Thymus (tissue), 11 donors: ENCODE measurements at regions not wholly inside any gene's neighbourhood (a gene's known extent, or its start where the extent isn't known, plus 50 kb on each side); places are given as distances from the start of the nearest gene placed in this dataset.

Experiments used
- DNase-seq, 9 donors: peaks; one replicate each; pipeline ENCODE4 v3.0.0-alpha.2; 2013; ENCODE audit warnings: low spot score in 9 of 9, low read depth in 6 of 9, missing footprints in 1 of 9
- H3K27ac ChIP-seq, 2 donors: one replicate each; pipeline ENCODE4 v1.5.1; 2013; ENCODE audit warnings: control low read depth in 1 of 2, low read depth in 1 of 2, low read length in 1 of 2, mild to moderate bottlenecking in 1 of 2, moderate library complexity in 1 of 2
- H3K27me3 ChIP-seq, 2 donors: one replicate each; pipeline ENCODE4 v1.5.1; 2013; ENCODE audit warnings: low read length in 1 of 2; ENCODE audit not compliant: control insufficient read depth in 2 of 2, insufficient read depth in 1 of 2
- H3K36me3 ChIP-seq, 2 donors: one replicate each; pipeline ENCODE4 v1.5.1; 2013; ENCODE audit warnings: low read length in 1 of 2, mild to moderate bottlenecking in 1 of 2, moderate library complexity in 1 of 2; ENCODE audit not compliant: control insufficient read depth in 2 of 2, insufficient read depth in 2 of 2
- H3K4me1 ChIP-seq, 2 donors: one replicate each; pipeline ENCODE4 v1.5.1; 2013; ENCODE audit warnings: low read length in 2 of 2; ENCODE audit not compliant: control insufficient read depth in 2 of 2, insufficient read depth in 2 of 2
- H3K4me3 ChIP-seq, 2 donors: one replicate each; pipeline ENCODE4 v1.5.1; 2013; ENCODE audit warnings: low read length in 2 of 2, control low read depth in 1 of 2, mild to moderate bottlenecking in 1 of 2
- H3K9me3 ChIP-seq, 2 donors: one replicate each; pipeline ENCODE4 v1.5.1; 2013; ENCODE audit warnings: low read length in 1 of 2, mild to moderate bottlenecking in 1 of 2; ENCODE audit not compliant: control insufficient read depth in 2 of 2, insufficient read depth in 1 of 2
- WGBS: extraction: QIAGEN DNeasy Blood & Tissue Kit; methylation state at CpG from one replicate; pipeline ENCODE4 v1.1.7; 2013; 5-methylcytosine and 5-hydroxymethylcytosine counted together
- donor health status: healthy.

DNA sequence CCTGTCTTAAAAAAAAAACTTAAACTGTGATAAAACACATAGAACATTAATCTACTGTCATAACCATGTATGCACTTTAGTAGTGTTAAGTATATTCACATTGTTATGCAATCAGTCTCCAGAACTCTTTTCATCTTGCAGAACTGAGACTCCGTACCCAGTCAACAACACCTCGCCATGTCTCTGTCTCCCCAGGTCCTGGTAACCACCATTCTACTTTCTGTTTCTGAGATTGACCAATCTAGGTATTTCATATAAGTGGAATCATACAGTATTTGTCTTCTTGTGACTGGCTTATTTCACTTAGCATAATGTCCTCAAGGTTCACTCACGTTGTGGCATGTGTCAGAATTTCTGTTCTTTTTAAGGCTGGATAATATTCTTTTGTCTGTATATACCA, 290.8 kb upstream of the CXCR4 start:
- Histone ChIP-seq H3K36me3 (no peaks in the 10 kb centered on the region), H3K4me3 (no peak overlapping the region), H3K27me3 (peaks cover 0 to 29% of the 10 kb centered on the region in 2 donors), H3K9me3 (no peaks in the 10 kb centered on the region), H3K27ac (no peak overlapping the region), H3K4me1 (no peaks in the 10 kb centered on the region)
- no peak for DNase-seq
- 94% methylated on average over 3 of the region's 3 CpGs for WGBS

DNA sequence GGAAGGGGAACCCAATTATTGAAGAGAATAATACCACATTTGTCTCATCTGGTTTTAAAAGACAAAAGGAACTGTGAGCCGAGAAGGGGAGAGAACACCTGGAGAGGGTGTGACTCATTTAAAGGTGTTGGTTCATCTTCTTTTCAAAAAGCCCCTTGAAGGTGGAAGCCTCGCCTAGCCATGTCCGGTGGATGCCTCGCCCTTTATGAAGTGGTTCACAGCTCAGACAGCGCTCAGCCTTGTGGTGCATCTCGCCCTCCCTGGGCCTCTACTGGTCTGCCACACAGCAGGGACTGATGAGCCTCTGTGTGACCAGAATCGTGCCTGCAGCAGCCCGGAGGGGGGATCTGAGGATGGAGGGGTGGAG, 290.0 kb upstream of the CXCR4 start:
- Histone ChIP-seq H3K27ac (no peak overlapping the region), H3K4me1 (no peaks in the 10 kb centered on the region), H3K4me3 (no peak overlapping the region), H3K36me3 (no peaks in the 10 kb centered on the region), H3K27me3 (peaks cover 0 to 30% of the 10 kb centered on the region in 2 donors), H3K9me3 (no peaks in the 10 kb centered on the region)
- DNase-seq, result no peak
- WGBS, result 77% methylated on average over 8 of the region's 8 CpGs

DNA sequence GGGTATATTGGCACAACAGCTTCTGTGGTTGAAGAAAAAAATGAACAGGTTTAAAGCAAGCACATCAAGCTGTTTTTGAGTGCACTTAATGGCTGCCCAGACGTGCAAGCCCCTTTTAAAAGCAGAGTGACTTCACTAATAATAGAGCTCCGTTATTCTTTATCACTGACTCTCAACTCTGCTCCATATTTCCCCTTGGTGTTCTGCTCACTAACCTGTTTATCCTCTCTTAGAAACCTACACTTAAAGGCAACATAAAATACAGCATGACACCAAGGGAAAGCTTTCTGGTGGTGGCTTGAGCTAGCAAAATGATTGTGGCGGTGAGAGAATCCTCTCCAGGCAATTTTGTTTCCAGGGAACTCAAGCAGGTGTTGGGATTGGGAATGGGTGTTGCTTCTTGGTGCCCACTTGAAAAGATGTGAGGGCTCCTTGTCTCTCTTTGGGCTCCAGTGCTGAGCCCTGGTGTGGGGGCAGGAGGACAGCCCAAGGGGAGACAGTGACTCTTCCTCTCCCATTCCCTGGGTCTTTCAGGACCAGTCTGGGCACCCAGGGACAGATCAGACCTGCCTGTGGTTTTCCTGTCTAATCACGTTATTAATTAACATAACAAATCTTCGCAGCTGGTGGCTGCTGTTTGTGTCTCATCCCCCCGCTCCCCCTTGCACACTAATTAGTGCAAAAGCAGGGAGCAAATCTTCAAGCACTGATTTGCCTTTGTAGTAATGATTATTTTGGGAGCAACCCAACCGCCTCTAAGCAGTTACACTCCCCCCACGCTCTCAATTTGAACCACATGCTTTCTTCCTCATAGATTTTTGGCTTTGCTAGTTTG, 289.4 kb upstream of the CXCR4 start:
- no peak overlapping the region for H3K27ac ChIP-seq
- DNase-seq, result no peak
- no peaks in the 10 kb centered on the region for H3K36me3 ChIP-seq
- H3K27me3 ChIP-seq, result peaks cover 0 to 30% of the 10 kb centered on the region in 2 donors
- H3K4me1 ChIP-seq, result no peaks in the 10 kb centered on the region
- no peaks in the 10 kb centered on the region for H3K9me3 ChIP-seq
- no peak overlapping the region for H3K4me3 ChIP-seq
- WGBS, result 71% methylated on average over 8 of the region's 8 CpGs

DNA sequence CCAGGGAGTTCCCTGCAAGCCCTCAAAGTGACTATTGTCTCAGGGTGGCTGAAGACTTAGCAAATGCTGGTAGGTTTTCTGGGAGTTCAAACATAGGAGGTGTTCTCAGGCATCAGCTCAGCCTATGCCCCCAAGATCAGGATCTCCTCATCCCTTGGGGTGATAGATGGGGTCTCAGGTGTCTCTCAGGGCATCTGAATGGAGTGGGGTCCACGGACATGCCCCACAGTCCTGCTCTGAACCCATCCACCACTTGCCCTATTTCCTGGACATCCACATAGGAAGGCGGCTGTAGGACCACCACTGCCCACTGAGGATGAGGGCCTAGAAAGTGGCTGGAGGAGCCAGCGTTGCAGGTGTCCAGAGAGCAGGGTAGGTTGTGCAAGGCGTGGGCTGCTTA, 287.0 kb upstream of the CXCR4 start:
- Histone ChIP-seq H3K36me3 (no peaks in the 10 kb centered on the region), H3K27me3 (peaks cover 0 to 36% of the 10 kb centered on the region in 2 donors), H3K9me3 (no peaks in the 10 kb centered on the region), H3K4me1 (no peaks in the 10 kb centered on the region), H3K27ac (no peak overlapping the region), H3K4me3 (no peak overlapping the region)
- 97% methylated on average over 4 of the region's 4 CpGs for WGBS
- no peak for DNase-seq

DNA sequence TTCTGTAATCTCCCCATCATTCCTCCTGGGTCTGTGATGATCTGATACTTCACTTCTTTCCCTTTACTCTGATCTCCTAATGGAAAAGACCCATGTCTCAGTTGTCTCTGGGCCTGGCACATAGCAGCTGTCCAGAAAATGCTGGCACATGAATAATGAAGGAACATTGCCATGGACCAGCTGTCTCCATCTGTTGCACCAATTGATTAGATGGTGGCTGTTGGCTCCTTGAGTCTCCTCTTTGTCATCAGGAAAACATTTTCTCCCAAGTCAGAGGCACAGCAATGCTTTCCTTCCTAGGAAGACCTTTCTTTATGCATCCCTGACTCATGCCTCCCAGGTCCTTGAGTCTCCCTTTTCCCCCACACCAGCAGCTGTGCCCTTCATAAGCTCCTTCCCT, 286.2 kb upstream of the CXCR4 start:
- DNase-seq, result no peak
- Histone ChIP-seq H3K27ac (no peak overlapping the region), H3K36me3 (no peaks in the 10 kb centered on the region), H3K4me3 (no peak overlapping the region), H3K27me3 (peaks cover 0 to 36% of the 10 kb centered on the region in 2 donors), H3K9me3 (no peaks in the 10 kb centered on the region), H3K4me1 (no peaks in the 10 kb centered on the region)

DNA sequence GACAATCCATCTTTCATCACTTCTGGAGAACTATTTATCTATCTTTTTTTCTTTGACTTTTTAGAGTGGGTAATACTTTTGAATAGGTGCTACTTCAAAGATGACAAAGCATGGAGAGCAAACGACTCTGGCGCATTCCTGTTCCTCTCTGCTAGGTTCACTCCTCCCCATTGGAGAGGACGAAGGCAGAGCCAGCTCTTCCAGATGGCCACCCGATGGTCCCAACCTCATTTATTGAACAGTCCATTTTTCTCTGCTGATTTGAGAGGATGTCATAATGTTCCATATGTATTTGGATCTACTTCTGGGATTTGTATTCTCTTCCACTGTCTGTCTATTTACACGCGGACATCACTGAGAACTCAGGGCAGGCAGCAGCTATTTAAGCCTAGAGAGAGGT, 284.3 kb upstream of the CXCR4 start:
- Histone ChIP-seq H3K27me3 (peaks cover 0 to 30% of the 10 kb centered on the region in 2 donors), H3K36me3 (no peaks in the 10 kb centered on the region), H3K27ac (no peak overlapping the region), H3K9me3 (no peaks in the 10 kb centered on the region), H3K4me3 (no peak overlapping the region), H3K4me1 (no peaks in the 10 kb centered on the region)
- 93% methylated on average over 6 of the region's 6 CpGs for WGBS
- no peak for DNase-seq

- 97% methylated on average over 6 of the region's 6 CpGs for WGBS
- Histone ChIP-seq H3K36me3 (no peaks in the 10 kb centered on the region), H3K27me3 (peaks cover 0 to 17% of the 10 kb centered on the region in 2 donors), H3K4me1 (peaks cover 0 to 5% of the 10 kb centered on the region in 2 donors), H3K9me3 (no peaks in the 10 kb centered on the region), H3K27ac (no peak overlapping the region), H3K4me3 (no peak overlapping the region)
- DNase-seq, result no peak
Observed at GRCh38 chr2:136399667-136400289, 281.8 kb upstream of the CXCR4 start.

DNA sequence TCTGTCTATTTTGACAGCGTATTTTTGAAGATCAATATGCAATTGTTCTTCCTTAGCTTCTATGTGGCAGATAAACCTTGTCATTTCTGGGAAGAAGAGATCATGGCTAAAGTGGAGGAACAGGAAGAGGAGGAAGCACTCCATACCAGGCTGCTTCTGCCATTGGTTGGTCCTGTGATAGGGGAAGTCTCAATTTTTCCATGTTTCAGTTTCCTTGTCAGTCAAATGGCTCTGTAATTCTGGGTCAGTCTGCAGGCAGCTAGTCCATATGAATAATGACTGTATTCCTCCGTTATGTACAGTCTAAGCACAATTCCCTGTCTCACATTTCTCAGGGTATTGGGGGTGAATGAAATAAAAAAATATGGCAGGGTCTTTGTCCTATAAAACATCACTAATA, 277.6 kb upstream of the CXCR4 start:
- H3K27me3 ChIP-seq, result no peaks in the 10 kb centered on the region
- no peak overlapping the region for H3K27ac ChIP-seq
- 97% methylated on average over 2 of the region's 2 CpGs for WGBS
- no peaks in the 10 kb centered on the region for H3K36me3 ChIP-seq
- H3K9me3 ChIP-seq, result no peaks in the 10 kb centered on the region
- DNase-seq, result no peak
- H3K4me1 ChIP-seq, result peaks cover 0 to 16% of the 10 kb centered on the region in 2 donors
- H3K4me3 ChIP-seq, result no peak overlapping the region

DNA sequence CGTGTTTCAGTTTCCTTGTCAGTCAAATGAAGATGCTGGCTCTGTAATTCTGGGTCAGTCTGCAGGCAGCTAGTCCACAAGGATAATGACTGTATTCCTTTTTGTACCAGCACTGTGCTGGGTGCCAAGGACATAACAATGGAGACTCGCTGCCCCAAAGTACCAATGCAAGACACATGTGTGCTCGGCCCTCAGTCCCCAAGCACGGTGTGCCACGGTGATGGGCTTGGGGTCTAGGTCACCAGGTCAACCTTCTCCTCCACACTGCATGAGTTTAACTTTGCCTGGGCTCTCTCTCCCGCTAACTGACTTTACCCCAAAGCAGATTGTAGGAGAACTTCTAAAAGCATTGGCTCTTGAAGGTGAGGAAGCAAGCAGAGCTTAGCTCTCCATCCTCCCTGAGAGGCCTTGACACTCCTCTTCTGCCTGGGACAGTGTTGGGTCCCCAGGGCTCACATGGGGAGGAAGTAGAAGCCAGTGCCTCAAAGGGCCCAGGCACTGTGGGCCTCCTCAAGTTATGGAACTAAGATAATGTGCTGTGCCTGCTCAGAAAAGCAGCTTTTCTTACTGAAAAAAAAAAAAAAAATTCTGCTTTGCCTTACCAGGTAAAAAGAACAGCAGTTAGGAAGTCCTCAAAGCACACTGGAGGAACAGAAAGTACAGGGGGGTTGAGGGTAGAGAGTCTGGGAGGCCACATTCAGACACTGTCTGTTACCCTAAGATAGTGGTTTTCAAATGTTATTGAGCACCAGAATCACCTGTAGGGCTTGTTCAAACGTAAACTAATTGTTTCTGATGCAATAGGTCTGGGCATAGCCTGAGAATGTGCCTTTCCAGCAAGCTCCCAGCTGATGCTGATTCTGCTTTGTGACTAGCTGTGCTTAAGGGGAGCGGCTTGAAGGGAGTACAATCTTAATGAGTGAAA, 276.4 kb upstream of the CXCR4 start:
- peaks cover 0 to 16% of the 10 kb centered on the region in 2 donors for H3K4me1 ChIP-seq
- no peaks in the 10 kb centered on the region for H3K9me3 ChIP-seq
- H3K27ac ChIP-seq, result peak overlapping the region in 1 of 2 donors; percentile 64
- H3K27me3 ChIP-seq, result no peaks in the 10 kb centered on the region
- WGBS, result 88% methylated on average over 8 of the region's 8 CpGs
- H3K36me3 ChIP-seq, result no peaks in the 10 kb centered on the region
- DNase-seq, result peak in 1 of 9 donors; percentile 25
- H3K4me3 ChIP-seq, result no peak overlapping the region
